Activated T-helper 2 cell treated with anti-CD3 and anti-CD28 coated beads, Interferon-gamma antibody, Interleukin-2, Interleukin-4, amounts not matched to agents 10 μg/mL and 5 μg/mL and 100 μg/mL, durations not matched to agents 14 hours and 24 hours and 36 hours (primary cell): ENCODE measurements at regions not wholly inside any gene's neighbourhood (a gene's known extent, or its start where the extent isn't known, plus 50 kb on each side); places are given as distances from the start of the nearest gene placed in this dataset.

Source experiments
- DNase-seq: peaks from one replicate; pipeline ENCODE4 v3.0.0; 2021; ENCODE audit warnings: low spot score
- H3K27ac Mint-ChIP-seq: one replicate; pipeline ENCODE4 v1.8.0; 2021; ENCODE audit warnings: mixed read lengths
- H3K27me3 Mint-ChIP-seq: one replicate; pipeline ENCODE4 v1.8.0; 2021; ENCODE audit warnings: low read depth, mixed read lengths
- H3K36me3 Mint-ChIP-seq: one replicate; pipeline ENCODE4 v1.8.0; 2021; ENCODE audit warnings: low read depth, mixed read lengths
- H3K4me1 Mint-ChIP-seq: one replicate; pipeline ENCODE4 v1.8.0; 2021; ENCODE audit warnings: low read depth, mixed read lengths
- H3K4me3 Mint-ChIP-seq: one replicate; pipeline ENCODE4 v1.8.0; 2021; ENCODE audit warnings: low read depth, mild to moderate bottlenecking, moderate library complexity, mixed read lengths
- H3K9me3 Mint-ChIP-seq: one replicate; pipeline ENCODE4 v1.8.0; 2021; ENCODE audit warnings: mixed read lengths
- intact Hi-C: fragments of 100-400 bp; cut with micrococcal nuclease; formaldehyde crosslinking; loops from one replicate; pipeline ENCODE4 v1.15.1; 2023

GRCh38 chr17:15051933-15052332 is 213.2 kb downstream of the PMP22 start:
- DNase-seq: no peak
- H3K36me3 Mint-ChIP-seq: no peaks in the 10 kb centered on the region
- H3K4me3 Mint-ChIP-seq: no peak overlapping the region
- no peaks in the 10 kb centered on the region for H3K27me3 Mint-ChIP-seq
- no peak overlapping the region for H3K27ac Mint-ChIP-seq
- H3K4me1 Mint-ChIP-seq: no peaks in the 10 kb centered on the region
- intact Hi-C loops: no loop called here
- H3K9me3 Mint-ChIP-seq: no peaks in the 10 kb centered on the region

GRCh38 chr17:15049795-15050160 is 215.3 kb downstream of the PMP22 start:
- no peaks in the 10 kb centered on the region for H3K36me3 Mint-ChIP-seq
- intact Hi-C loops: no loop called here
- no peaks in the 10 kb centered on the region for H3K9me3 Mint-ChIP-seq
- no peak for DNase-seq
- no peaks in the 10 kb centered on the region for H3K27me3 Mint-ChIP-seq
- H3K4me3 Mint-ChIP-seq: no peak overlapping the region
- H3K27ac Mint-ChIP-seq: no peak overlapping the region
- H3K4me1 Mint-ChIP-seq: no peaks in the 10 kb centered on the region

- intact Hi-C loops: no loop called here
- DNase-seq: no peak
- H3K36me3 Mint-ChIP-seq: no peaks in the 10 kb centered on the region
- no peak overlapping the region for H3K4me3 Mint-ChIP-seq
- no peaks in the 10 kb centered on the region for H3K27me3 Mint-ChIP-seq
- no peaks in the 10 kb centered on the region for H3K9me3 Mint-ChIP-seq
- no peak overlapping the region for H3K27ac Mint-ChIP-seq
- no peaks in the 10 kb centered on the region for H3K4me1 Mint-ChIP-seq
Measured at GRCh38 chr17:15048933-15049794, 216.0 kb downstream of the PMP22 start.

- Mint-ChIP-seq H3K27me3 (no peaks in the 10 kb centered on the region), H3K4me1 (no peaks in the 10 kb centered on the region), H3K9me3 (no peaks in the 10 kb centered on the region), H3K4me3 (no peak overlapping the region), H3K27ac (no peak overlapping the region), H3K36me3 (no peaks in the 10 kb centered on the region)
- intact Hi-C loops: no loop called here
- DNase-seq: no peak
Measured at GRCh38 chr17:15048381-15048780, 216.7 kb downstream of the PMP22 start.

GRCh38 chr17:15042311-15042710 is 222.8 kb downstream of the PMP22 start:
- Mint-ChIP-seq H3K36me3 (no peaks in the 10 kb centered on the region), H3K4me3 (no peak overlapping the region), H3K4me1 (no peaks in the 10 kb centered on the region), H3K27ac (no peak overlapping the region), H3K9me3 (no peaks in the 10 kb centered on the region), H3K27me3 (no peaks in the 10 kb centered on the region)
- no peak for DNase-seq
- intact Hi-C loops: no loop called here

GRCh38 chr17:15039366-15039765 is 225.8 kb downstream of the PMP22 start:
- H3K4me1 Mint-ChIP-seq: no peaks in the 10 kb centered on the region
- H3K27me3 Mint-ChIP-seq: no peaks in the 10 kb centered on the region
- no peak for DNase-seq
- H3K9me3 Mint-ChIP-seq: no peaks in the 10 kb centered on the region
- intact Hi-C loops: no loop called here
- H3K4me3 Mint-ChIP-seq: no peak overlapping the region
- no peak overlapping the region for H3K27ac Mint-ChIP-seq
- no peaks in the 10 kb centered on the region for H3K36me3 Mint-ChIP-seq

GRCh38 chr17:15038656-15039055 is 226.5 kb downstream of the PMP22 start:
- DNase-seq: no peak
- Mint-ChIP-seq H3K4me1 (no peaks in the 10 kb centered on the region), H3K27ac (no peak overlapping the region), H3K9me3 (no peaks in the 10 kb centered on the region), H3K36me3 (no peaks in the 10 kb centered on the region), H3K27me3 (no peaks in the 10 kb centered on the region), H3K4me3 (no peak overlapping the region)
- intact Hi-C loops: no loop called here

- no peak overlapping the region for H3K27ac Mint-ChIP-seq
- no peaks in the 10 kb centered on the region for H3K9me3 Mint-ChIP-seq
- no peaks in the 10 kb centered on the region for H3K36me3 Mint-ChIP-seq
- no peak overlapping the region for H3K4me3 Mint-ChIP-seq
- H3K4me1 Mint-ChIP-seq: no peaks in the 10 kb centered on the region
- DNase-seq: no peak
- no peaks in the 10 kb centered on the region for H3K27me3 Mint-ChIP-seq
- intact Hi-C loops: no loop called here
Measured at GRCh38 chr17:15036238-15036637, 228.9 kb downstream of the PMP22 start.

- Mint-ChIP-seq H3K27me3 (no peaks in the 10 kb centered on the region), H3K4me1 (no peaks in the 10 kb centered on the region), H3K36me3 (no peaks in the 10 kb centered on the region), H3K4me3 (no peak overlapping the region), H3K27ac (no peak overlapping the region), H3K9me3 (no peaks in the 10 kb centered on the region)
- no peak for DNase-seq
- intact Hi-C loops: no loop called here
Measured at GRCh38 chr17:15031975-15032374, 233.2 kb downstream of the PMP22 start.

GRCh38 chr17:15029469-15029868 is 235.7 kb downstream of the PMP22 start:
- Mint-ChIP-seq H3K9me3 (no peaks in the 10 kb centered on the region), H3K36me3 (no peaks in the 10 kb centered on the region), H3K27me3 (no peaks in the 10 kb centered on the region), H3K4me3 (no peak overlapping the region), H3K27ac (no peak overlapping the region), H3K4me1 (no peaks in the 10 kb centered on the region)
- DNase-seq: no peak
- intact Hi-C loops: no loop called here

GRCh38 chr17:15027853-15028252 is 237.3 kb downstream of the PMP22 start:
- intact Hi-C loops: no loop called here
- Mint-ChIP-seq H3K27me3 (no peaks in the 10 kb centered on the region), H3K36me3 (no peaks in the 10 kb centered on the region), H3K9me3 (no peaks in the 10 kb centered on the region), H3K27ac (no peak overlapping the region), H3K4me3 (no peak overlapping the region), H3K4me1 (no peaks in the 10 kb centered on the region)
- DNase-seq: no peak

GRCh38 chr17:15026088-15026487 is 239.0 kb downstream of the PMP22 start:
- no peaks in the 10 kb centered on the region for H3K9me3 Mint-ChIP-seq
- no peaks in the 10 kb centered on the region for H3K36me3 Mint-ChIP-seq
- no peaks in the 10 kb centered on the region for H3K4me1 Mint-ChIP-seq
- no peaks in the 10 kb centered on the region for H3K27me3 Mint-ChIP-seq
- no peak overlapping the region for H3K27ac Mint-ChIP-seq
- DNase-seq: no peak
- intact Hi-C loops: no loop called here
- H3K4me3 Mint-ChIP-seq: no peak overlapping the region

GRCh38 chr17:15023589-15024336 is 241.4 kb downstream of the PMP22 start:
- no peaks in the 10 kb centered on the region for H3K36me3 Mint-ChIP-seq
- no peak overlapping the region for H3K27ac Mint-ChIP-seq
- H3K27me3 Mint-ChIP-seq: no peaks in the 10 kb centered on the region
- no peaks in the 10 kb centered on the region for H3K4me1 Mint-ChIP-seq
- no peaks in the 10 kb centered on the region for H3K9me3 Mint-ChIP-seq
- DNase-seq: no peak
- intact Hi-C loops: no loop called here
- H3K4me3 Mint-ChIP-seq: no peak overlapping the region
